ENCODE measurements at regions not wholly inside any gene's neighbourhood (a gene's known extent, or its start where the extent isn't known, plus 50 kb on each side); places are given as distances from the start of the nearest gene placed in this dataset.
A peak's percentile ranks its signal among the peaks of the same experiment; 100 is the strongest.

GRCh38 chr11:115716601-115717529, 212.7 kb upstream of the CADM1 start:
- H3K4me3 ChIP-seq, result no peak overlapping the region

GRCh38 chr11:115716080-115716479, 211.9 kb upstream of the CADM1 start:
- ATAC-seq (ENCODE audit: low FRiP score in 2 of 2), result no peak
- H3K27me3 ChIP-seq, result no peaks in the 10 kb centered on the region
- WGBS, 2 donors, result 69 to 77% methylated on average over 7 of the region's 7 CpGs
- no peak for TF ChIP-seq POLR2A (IDR thresholded peaks at IDR 0.05)
- TF ChIP-seq POLR2AphosphoS5 (IDR thresholded peaks at IDR 0.05), result no peak
- TF ChIP-seq EP300 (IDR thresholded peaks at IDR 0.05), result no peak
- no peak for TF ChIP-seq CTCF (IDR thresholded peaks at IDR 0.05)
- H3K36me3 ChIP-seq, result no peaks in the 10 kb centered on the region
- no peak overlapping the region for H3K27ac ChIP-seq
- no peak overlapping the region for H3K4me3 ChIP-seq
- peaks cover 3 to 6% (median 5%) of the 10 kb centered on the region in 4 donors for H3K4me1 ChIP-seq
- DNase-seq, result no peak
- H3K9me3 ChIP-seq, result no peaks in the 10 kb centered on the region

More at GRCh38 chr11:115716601-115717529, 212.7 kb upstream of the CADM1 start:
- H3K4me1 ChIP-seq, result peaks cover 3 to 6% (median 5%) of the 10 kb centered on the region in 4 donors
- 44 to 53% methylated on average over 18 to 29 of the region's 29 CpGs for WGBS, 2 donors
- ATAC-seq (ENCODE audit: low FRiP score in 2 of 2) (no peak), DNase-seq (peak in 1 of 2 donors; percentile 37)
- no peak overlapping the region for H3K27ac ChIP-seq
- H3K9me3 ChIP-seq, result no peaks in the 10 kb centered on the region
- no peak for TF ChIP-seq POLR2A (IDR thresholded peaks at IDR 0.05)
- TF ChIP-seq EP300 (IDR thresholded peaks at IDR 0.05), result no peak
- TF ChIP-seq POLR2AphosphoS5 (IDR thresholded peaks at IDR 0.05), result no peak
- no peak for TF ChIP-seq CTCF (IDR thresholded peaks at IDR 0.05)
- H3K36me3 ChIP-seq, result no peaks in the 10 kb centered on the region
- H3K27me3 ChIP-seq, result no peaks in the 10 kb centered on the region

GRCh38 chr11:115715251-115715770, 211.1 kb upstream of the CADM1 start:
- WGBS, 2 donors, result 73 to 74% methylated on average over 3 of the region's 3 CpGs
- no peaks in the 10 kb centered on the region for H3K9me3 ChIP-seq
- H3K27me3 ChIP-seq, result no peaks in the 10 kb centered on the region
- H3K4me1 ChIP-seq, result peaks cover 3 to 6% (median 5%) of the 10 kb centered on the region in 4 donors
- H3K36me3 ChIP-seq, result no peaks in the 10 kb centered on the region
- no peak for DNase-seq
- TF ChIP-seq EP300 (IDR thresholded peaks at IDR 0.05) (no peak), POLR2AphosphoS5 (IDR thresholded peaks at IDR 0.05) (no peak), CTCF (IDR thresholded peaks at IDR 0.05) (no peak), POLR2A (IDR thresholded peaks at IDR 0.05) (no peak)
- H3K27ac ChIP-seq, result no peak overlapping the region
- H3K4me3 ChIP-seq, result no peak overlapping the region
- no peak for ATAC-seq (ENCODE audit: low FRiP score in 2 of 2)

- Histone ChIP-seq H3K4me1 (peaks cover 3 to 6% (median 5%) of the 10 kb centered on the region in 4 donors), H3K9me3 (no peaks in the 10 kb centered on the region), H3K27ac (no peak overlapping the region), H3K27me3 (no peaks in the 10 kb centered on the region), H3K4me3 (no peak overlapping the region), H3K36me3 (no peaks in the 10 kb centered on the region)
- no peak for DNase-seq
- TF ChIP-seq EP300 (IDR thresholded peaks at IDR 0.05) (no peak), CTCF (IDR thresholded peaks at IDR 0.05) (no peak), POLR2AphosphoS5 (IDR thresholded peaks at IDR 0.05) (no peak), POLR2A (IDR thresholded peaks at IDR 0.05) (no peak)
- ATAC-seq (ENCODE audit: low FRiP score in 2 of 2), result no peak
These were observed 208.1 kb upstream of the CADM1 start for GRCh38 chr11:115712296-115712695.
